ENCODE measurements at regions not wholly inside any gene's neighbourhood (a gene's known extent, or its start where the extent isn't known, plus 50 kb on each side); places are given as distances from the start of the nearest gene placed in this dataset.

DNA sequence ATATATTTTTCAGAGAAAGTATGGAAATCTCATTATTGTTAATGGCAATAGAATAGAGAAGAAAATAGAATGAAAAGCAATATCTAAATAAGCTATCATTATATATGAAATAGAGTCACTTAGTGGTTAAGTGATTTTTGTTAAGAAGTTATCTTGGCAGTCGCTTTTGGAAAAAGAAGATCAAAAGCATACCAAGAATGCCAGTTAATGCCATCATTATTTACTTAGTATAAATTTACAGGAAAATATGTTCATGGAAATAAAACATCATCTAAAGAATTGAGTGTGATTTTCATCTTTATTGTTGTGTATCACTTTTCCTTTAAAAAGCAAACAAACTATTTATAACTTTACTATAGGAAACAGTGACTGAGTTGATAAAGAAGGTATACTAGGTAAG lies 85.3 kb upstream of the GPR101 start:
- TF ChIP-seq, protein P1, sequence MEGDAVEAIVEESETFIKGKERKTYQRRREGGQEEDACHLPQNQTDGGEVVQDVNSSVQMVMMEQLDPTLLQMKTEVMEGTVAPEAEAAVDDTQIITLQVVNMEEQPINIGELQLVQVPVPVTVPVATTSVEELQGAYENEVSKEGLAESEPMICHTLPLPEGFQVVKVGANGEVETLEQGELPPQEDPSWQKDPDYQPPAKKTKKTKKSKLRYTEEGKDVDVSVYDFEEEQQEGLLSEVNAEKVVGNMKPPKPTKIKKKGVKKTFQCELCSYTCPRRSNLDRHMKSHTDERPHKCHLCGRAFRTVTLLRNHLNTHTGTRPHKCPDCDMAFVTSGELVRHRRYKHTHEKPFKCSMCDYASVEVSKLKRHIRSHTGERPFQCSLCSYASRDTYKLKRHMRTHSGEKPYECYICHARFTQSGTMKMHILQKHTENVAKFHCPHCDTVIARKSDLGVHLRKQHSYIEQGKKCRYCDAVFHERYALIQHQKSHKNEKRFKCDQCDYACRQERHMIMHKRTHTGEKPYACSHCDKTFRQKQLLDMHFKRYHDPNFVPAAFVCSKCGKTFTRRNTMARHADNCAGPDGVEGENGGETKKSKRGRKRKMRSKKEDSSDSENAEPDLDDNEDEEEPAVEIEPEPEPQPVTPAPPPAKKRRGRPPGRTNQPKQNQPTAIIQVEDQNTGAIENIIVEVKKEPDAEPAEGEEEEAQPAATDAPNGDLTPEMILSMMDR (IDR thresholded peaks at IDR 0.05) = no peak
- TF ChIP-seq EP300 (IDR thresholded peaks at IDR 0.05) = no peak
- no peak for TF ChIP-seq POLR2A (IDR thresholded peaks at IDR 0.05; ENCODE audit: low read depth)
- no peak for TF ChIP-seq POLR2AphosphoS5 (IDR thresholded peaks at IDR 0.05)
